H1 (cell line): ENCODE measurements at regions not wholly inside any gene's neighbourhood (a gene's known extent, or its start where the extent isn't known, plus 50 kb on each side); places are given as distances from the start of the nearest gene placed in this dataset.

Experiments
- CHD7 ChIP-seq: fragments of 300-600 bp; sonication (generic); IDR thresholded peaks from 2 replicates; pipeline ENCODE4 v1.7.1; 2012; ENCODE audit warnings: low read length, moderate library complexity, mild to moderate bottlenecking, inconsistent platforms; ENCODE audit not compliant: insufficient replicate concordance

DNA sequence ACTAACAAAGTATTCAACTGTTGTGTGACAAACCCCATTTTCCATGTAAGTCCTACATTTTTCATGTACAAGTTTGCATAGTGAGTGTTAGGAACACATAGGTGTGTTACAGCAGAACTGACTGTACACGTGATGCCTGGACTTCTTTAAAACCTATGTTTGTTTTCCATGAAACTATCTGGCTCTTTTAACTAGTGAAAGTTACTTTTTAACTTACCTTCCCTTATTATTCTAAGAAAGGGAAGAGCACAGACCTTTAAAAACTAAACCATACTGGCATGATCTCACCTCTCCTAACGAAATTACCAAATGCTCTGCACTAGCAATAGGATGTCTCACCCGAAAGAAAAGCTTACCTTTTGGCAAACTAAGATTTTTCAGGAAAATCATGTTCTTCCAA, 87.8 kb downstream of the CENPW start (continued):
- TF ChIP-seq CHD7, result no peak
